Breast epithelium (tissue), 4 donors: ENCODE measurements at regions not wholly inside any gene's neighbourhood (a gene's known extent, or its start where the extent isn't known, plus 50 kb on each side); places are given as distances from the start of the nearest gene placed in this dataset.

Source experiments
- DNase-seq, 2 donors: peaks; one replicate each; pipeline ENCODE4 v3.0.0-alpha.2; 2019; ENCODE audit warnings: low spot score in 2 of 2
- H3K27ac ChIP-seq, 2 donors: fragments of 200-600 bp; sonication (generic) in 1 of 2; one replicate each; pipeline ENCODE4 v1.5.1; 2016 to 2019; ENCODE audit warnings: mild to moderate bottlenecking in 1 of 2
- H3K27me3 ChIP-seq, 2 donors: fragments of 200-600 bp; sonication (generic) in 1 of 2; one replicate each; pipeline versions ENCODE4 v1.5.1 to v1.6.0; 2017 to 2019; ENCODE audit warnings: control low read depth in 1 of 2, mild to moderate bottlenecking in 1 of 2
- H3K36me3 ChIP-seq: fragments of 200-600 bp; one replicate; pipeline ENCODE4 v1.5.1; 2019
- H3K4me1 ChIP-seq, 2 donors: fragments of 200-600 bp; sonication (generic); one replicate each; pipeline ENCODE4 v1.5.1; 2016 to 2019; ENCODE audit warnings: control low read depth in 1 of 2
- H3K4me3 ChIP-seq, 3 donors: fragments of 200-600 bp; sonication (generic); 1 replicate in 2 of 3; 2 replicates in 1 of 3; pipeline ENCODE4 v1.5.1; 2016 to 2019; ENCODE audit warnings: mild to moderate bottlenecking in 3 of 3, moderate library complexity in 2 of 3
- H3K9me3 ChIP-seq, 2 donors: fragments of 200-600 bp; sonication (generic) in 1 of 2; one replicate each; pipeline ENCODE4 v1.5.1; 2016 to 2019; ENCODE audit warnings: control low read depth in 1 of 2
- CTCF ChIP-seq, 3 donors: fragments of 450-650 bp; IDR thresholded peaks; one replicate each; pipeline ENCODE4 v1.5.1; 2016 to 2017; ENCODE audit warnings: antibody characterized with exemption in 3 of 3, mild to moderate bottlenecking in 3 of 3, moderate library complexity in 3 of 3
- POLR2A ChIP-seq: fragments of 450-650 bp; IDR thresholded peaks from one replicate; pipeline ENCODE4 v1.6.1; 2016; ENCODE audit warnings: antibody characterized with exemption, mild to moderate bottlenecking, moderate library complexity
- POLR2AphosphoS5 ChIP-seq, 3 donors: sonication (generic); formaldehyde crosslinking; IDR thresholded peaks; one replicate each; pipeline ENCODE4 v1.6.1; 2017; ENCODE audit warnings: antibody characterized with exemption in 3 of 3
- intact Hi-C: fragments of 100-400 bp; cut with DNase I; formaldehyde crosslinking; loops from one replicate; pipeline ENCODE4 v1.15.1; 2023; ENCODE audit warnings: low total_unique reads

- H3K4me3 ChIP-seq, result no peak overlapping the region
- no peaks in the 10 kb centered on the region for H3K27me3 ChIP-seq
- no peaks in the 10 kb centered on the region for H3K9me3 ChIP-seq
- TF ChIP-seq POLR2A (no peak), CTCF (IDR thresholded peaks at IDR 0.05) (no peak), POLR2AphosphoS5 (IDR thresholded peaks at IDR 0.05) (no peak)
- intact Hi-C loops, result no loop called here
- peak overlapping the region; percentile 93 to 97 for H3K27ac ChIP-seq
- peaks cover 16 to 28% of the 10 kb centered on the region in 2 donors for H3K4me1 ChIP-seq
- no peak for DNase-seq
- H3K36me3 ChIP-seq, result no peaks in the 10 kb centered on the region
These were observed 65.6 kb downstream of the ZFP36L2 start for GRCh38 chr2:43160778-43161177.

GRCh38 chr2:43159797-43160196 lies 66.6 kb downstream of the ZFP36L2 start:
- H3K36me3 ChIP-seq, result no peaks in the 10 kb centered on the region
- no peak overlapping the region for H3K4me3 ChIP-seq
- no peaks in the 10 kb centered on the region for H3K27me3 ChIP-seq
- H3K9me3 ChIP-seq, result no peaks in the 10 kb centered on the region
- intact Hi-C loops, result no loop called here
- H3K4me1 ChIP-seq, result peaks cover 16 to 28% of the 10 kb centered on the region in 2 donors
- TF ChIP-seq POLR2A, result no peak
- no peak for TF ChIP-seq POLR2AphosphoS5 (IDR thresholded peaks at IDR 0.05)
- no peak for TF ChIP-seq CTCF (IDR thresholded peaks at IDR 0.05)
- peak overlapping the region; percentile 93 to 97 for H3K27ac ChIP-seq
- no peak for DNase-seq

GRCh38 chr2:43158259-43158880 lies 68.0 kb downstream of the ZFP36L2 start:
- Histone ChIP-seq H3K9me3 (no peaks in the 10 kb centered on the region), H3K4me1 (peaks cover 16 to 28% of the 10 kb centered on the region in 2 donors), H3K27me3 (no peaks in the 10 kb centered on the region), H3K27ac (peak overlapping the region; percentile 93 to 97), H3K4me3 (peak overlapping the region in 2 of 3 donors; percentile 17 to 47), H3K36me3 (no peaks in the 10 kb centered on the region)
- TF ChIP-seq POLR2A (no peak), POLR2AphosphoS5 (IDR thresholded peaks at IDR 0.05) (peak in 2 of 3 donors; percentile 7 to 17)
- DNase-seq, result peak; percentile 74 to 93
- intact Hi-C loops, result no loop called here

- Histone ChIP-seq H3K27ac (peak overlapping the region; percentile 93 to 97), H3K4me1 (peaks cover 16 to 28% of the 10 kb centered on the region in 2 donors), H3K9me3 (no peaks in the 10 kb centered on the region), H3K36me3 (no peaks in the 10 kb centered on the region), H3K27me3 (no peaks in the 10 kb centered on the region), H3K4me3 (peak overlapping the region in 1 of 3 donors; percentile 47)
- intact Hi-C loops, result no loop called here
- DNase-seq, result no peak
- TF ChIP-seq POLR2AphosphoS5 (IDR thresholded peaks at IDR 0.05) (no peak), CTCF (IDR thresholded peaks at IDR 0.05) (no peak), POLR2A (no peak)
These were observed 68.7 kb downstream of the ZFP36L2 start for GRCh38 chr2:43157506-43158246.

GRCh38 chr2:43155851-43156411 lies 70.5 kb downstream of the ZFP36L2 start:
- intact Hi-C loops, result no loop called here
- H3K4me1 ChIP-seq, result peaks cover 16 to 28% of the 10 kb centered on the region in 2 donors

More at GRCh38 chr2:43155851-43156411, 70.5 kb downstream of the ZFP36L2 start:
- Histone ChIP-seq H3K36me3 (no peaks in the 10 kb centered on the region), H3K27me3 (no peaks in the 10 kb centered on the region), H3K9me3 (no peaks in the 10 kb centered on the region), H3K4me3 (no peak overlapping the region), H3K27ac (peak overlapping the region; percentile 20 to 93)
- TF ChIP-seq CTCF (IDR thresholded peaks at IDR 0.05) (no peak), POLR2A (no peak), POLR2AphosphoS5 (IDR thresholded peaks at IDR 0.05) (no peak)
- no peak for DNase-seq
